22Rv1 (cell line): ENCODE measurements at regions not wholly inside any gene's neighbourhood (a gene's known extent, or its start where the extent isn't known, plus 50 kb on each side); places are given as distances from the start of the nearest gene placed in this dataset.

Source experiments
- H3K27ac ChIP-seq: fragments of 450-650 bp; 2 replicates; pipeline ENCODE4 v1.5.1; 2017
- CTCF ChIP-seq: fragments of 450-650 bp; IDR thresholded peaks from 2 replicates; pipeline ENCODE4 v1.5.1; 2017; ENCODE audit warnings: mild to moderate bottlenecking
- ZFX ChIP-seq: fragments of 450-650 bp; IDR thresholded peaks from 2 replicates; pipeline ENCODE4 v1.6.1; 2017; ENCODE audit warnings: antibody characterized with exemption, borderline replicate concordance

GRCh38 chr6:170043150-170043819, 247.6 kb downstream of the DLL1 start:
- no peak for TF ChIP-seq CTCF
- no peak for TF ChIP-seq ZFX
- no peak overlapping the region for H3K27ac ChIP-seq

- TF ChIP-seq ZFX (no peak), CTCF (no peak)
- H3K27ac ChIP-seq = no peak overlapping the region
Measured at GRCh38 chr6:170042596-170043118, 248.2 kb downstream of the DLL1 start.

- no peak for TF ChIP-seq CTCF
- no peak for TF ChIP-seq ZFX
- H3K27ac ChIP-seq = no peak overlapping the region
Measured at GRCh38 chr6:170042123-170042522, 248.8 kb downstream of the DLL1 start.

- TF ChIP-seq ZFX (no peak), CTCF (no peak)
- no peak overlapping the region for H3K27ac ChIP-seq
Measured at GRCh38 chr6:170041526-170041925, 249.4 kb downstream of the DLL1 start.

- H3K27ac ChIP-seq = no peak overlapping the region
- TF ChIP-seq ZFX (no peak), CTCF (no peak)
Measured at GRCh38 chr6:170040906-170041305, 250.0 kb downstream of the DLL1 start.

GRCh38 chr6:170040115-170040500, 250.8 kb downstream of the DLL1 start:
- H3K27ac ChIP-seq = no peak overlapping the region
- TF ChIP-seq ZFX = no peak
- TF ChIP-seq CTCF = no peak

GRCh38 chr6:170039156-170040114, 251.4 kb downstream of the DLL1 start:
- H3K27ac ChIP-seq = no peak overlapping the region

More at GRCh38 chr6:170039156-170040114, 251.4 kb downstream of the DLL1 start:
- TF ChIP-seq CTCF (no peak), ZFX (no peak)
